GM12874 (cell line): ENCODE measurements at regions not wholly inside any gene's neighbourhood (a gene's known extent, or its start where the extent isn't known, plus 50 kb on each side); places are given as distances from the start of the nearest gene placed in this dataset.

Experiments used
- CTCF ChIP-seq: IDR thresholded peaks from 2 replicates; pipeline ENCODE4 v1.5.1; 2011; ENCODE audit warnings: low read depth, mild to moderate bottlenecking, control low read depth, low read length, moderate library complexity; ENCODE audit not compliant: insufficient read depth

- no peak for TF ChIP-seq CTCF
These were observed 465.9 kb upstream of the BTBD3 start for GRCh38 chr20:11451793-11452291.

- TF ChIP-seq CTCF = no peak
These were observed 465.4 kb upstream of the BTBD3 start for GRCh38 chr20:11452326-11452725.

GRCh38 chr20:11453430-11453829 is 464.3 kb upstream of the BTBD3 start:
- TF ChIP-seq CTCF = no peak

- TF ChIP-seq CTCF = no peak
These were observed 462.5 kb upstream of the BTBD3 start for GRCh38 chr20:11454966-11455799.

- TF ChIP-seq CTCF = no peak
These were observed 460.2 kb upstream of the BTBD3 start for GRCh38 chr20:11457488-11457887.

- TF ChIP-seq CTCF = no peak
These were observed 458.4 kb upstream of the BTBD3 start for GRCh38 chr20:11459090-11459890.

- TF ChIP-seq CTCF = no peak
These were observed 450.3 kb upstream of the BTBD3 start for GRCh38 chr20:11467436-11467835.
